HG03039 (cell line): ENCODE measurements at regions not wholly inside any gene's neighbourhood (a gene's known extent, or its start where the extent isn't known, plus 50 kb on each side); places are given as distances from the start of the nearest gene placed in this dataset.
"Not testable (repeated sequence)": the region's sequence is repeated elsewhere in the genome, so short reads cannot be mapped to it uniquely, and the experiment has no call there.

Experiments used
- ATAC-seq: cut with Tn5 transposase; IDR thresholded peaks from one replicate; pipeline ENCODE4 v1.9.1; 2021; ENCODE audit warnings: mild to moderate bottlenecking, moderate library complexity; ENCODE audit not compliant: unreplicated experiment

- ATAC-seq: no peak
Measured at GRCh38 chr2:14967729-14968128, 335.2 kb downstream of the LRATD1 start.

- no peak for ATAC-seq
Measured at GRCh38 chr2:14975381-14975780, 342.9 kb downstream of the LRATD1 start.

GRCh38 chr2:14977021-14977420 lies 344.5 kb downstream of the LRATD1 start:
- no peak for ATAC-seq

GRCh38 chr2:14978845-14979244 lies 346.3 kb downstream of the LRATD1 start:
- no peak for ATAC-seq

GRCh38 chr2:14982790-14983189 lies 350.3 kb downstream of the LRATD1 start:
- no peak for ATAC-seq

- ATAC-seq: no peak
Measured at GRCh38 chr2:14988600-14988999, 356.1 kb downstream of the LRATD1 start.

- ATAC-seq: no peak
Measured at GRCh38 chr2:14991723-14992122, 359.2 kb downstream of the LRATD1 start.

GRCh38 chr2:14994721-14995120 lies 362.2 kb downstream of the LRATD1 start:
- no peak for ATAC-seq

- no peak for ATAC-seq
Measured at GRCh38 chr2:14996351-14997014, 364.0 kb downstream of the LRATD1 start.

GRCh38 chr2:14998546-14998945 lies 366.0 kb downstream of the LRATD1 start:
- no peak for ATAC-seq

GRCh38 chr2:14999114-14999661 lies 366.7 kb downstream of the LRATD1 start:
- no peak for ATAC-seq

GRCh38 chr2:15002519-15002918 lies 370.0 kb downstream of the LRATD1 start:
- ATAC-seq: not testable (repeated sequence)

- ATAC-seq: no peak
Measured at GRCh38 chr2:15006667-15007066, 374.1 kb downstream of the LRATD1 start.

GRCh38 chr2:15009681-15010080 lies 377.2 kb downstream of the LRATD1 start:
- ATAC-seq: no peak

GRCh38 chr2:15010346-15010745 lies 377.8 kb downstream of the LRATD1 start:
- no peak for ATAC-seq

- no peak for ATAC-seq
Measured at GRCh38 chr2:15018814-15019213, 386.3 kb downstream of the LRATD1 start.

GRCh38 chr2:15023221-15023620 lies 390.7 kb downstream of the LRATD1 start:
- no peak for ATAC-seq

- no peak for ATAC-seq
Measured at GRCh38 chr2:15028406-15028805, 395.9 kb downstream of the LRATD1 start.

GRCh38 chr2:15031745-15032240 lies 399.3 kb downstream of the LRATD1 start:
- ATAC-seq: peak; percentile 99

GRCh38 chr2:15034246-15034645 lies 401.7 kb downstream of the LRATD1 start:
- no peak for ATAC-seq

- ATAC-seq: no peak
Measured at GRCh38 chr2:15034860-15035259, 402.3 kb downstream of the LRATD1 start.
